ENCODE measurements at regions not wholly inside any gene's neighbourhood (a gene's known extent, or its start where the extent isn't known, plus 50 kb on each side); places are given as distances from the start of the nearest gene placed in this dataset.

DNA sequence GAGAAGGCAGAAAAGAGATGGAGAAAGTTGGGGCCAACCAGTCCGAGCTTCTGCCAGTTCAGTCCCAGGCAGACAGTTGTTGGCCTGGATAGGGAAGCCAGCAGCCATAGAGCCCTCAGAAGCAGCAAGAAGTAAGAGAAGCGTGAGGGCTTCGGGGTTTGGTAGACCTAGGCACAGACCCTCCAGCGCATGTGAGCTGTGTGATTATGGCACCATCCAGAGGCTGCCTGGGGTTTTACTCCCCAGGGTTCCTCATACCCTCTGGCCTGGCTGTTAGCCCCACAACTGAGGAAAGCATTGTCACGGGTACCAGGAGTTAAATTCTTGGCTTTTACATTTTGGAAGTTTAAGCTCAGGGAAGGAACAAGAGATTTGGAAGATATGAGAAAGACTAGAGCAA, 93.7 kb upstream of the RAB6C start:
- no peaks in the 10 kb centered on the region for H3K27me3 ChIP-seq (ENCODE audit: insufficient read depth, low read length)
- H3K4me1 ChIP-seq (ENCODE audit: insufficient read depth, low read length) = no peaks in the 10 kb centered on the region
- no peak overlapping the region for H3K4me3 ChIP-seq (ENCODE audit: low read length)
- H3K9me3 ChIP-seq (ENCODE audit: low read depth, low read length) = no peaks in the 10 kb centered on the region

DNA sequence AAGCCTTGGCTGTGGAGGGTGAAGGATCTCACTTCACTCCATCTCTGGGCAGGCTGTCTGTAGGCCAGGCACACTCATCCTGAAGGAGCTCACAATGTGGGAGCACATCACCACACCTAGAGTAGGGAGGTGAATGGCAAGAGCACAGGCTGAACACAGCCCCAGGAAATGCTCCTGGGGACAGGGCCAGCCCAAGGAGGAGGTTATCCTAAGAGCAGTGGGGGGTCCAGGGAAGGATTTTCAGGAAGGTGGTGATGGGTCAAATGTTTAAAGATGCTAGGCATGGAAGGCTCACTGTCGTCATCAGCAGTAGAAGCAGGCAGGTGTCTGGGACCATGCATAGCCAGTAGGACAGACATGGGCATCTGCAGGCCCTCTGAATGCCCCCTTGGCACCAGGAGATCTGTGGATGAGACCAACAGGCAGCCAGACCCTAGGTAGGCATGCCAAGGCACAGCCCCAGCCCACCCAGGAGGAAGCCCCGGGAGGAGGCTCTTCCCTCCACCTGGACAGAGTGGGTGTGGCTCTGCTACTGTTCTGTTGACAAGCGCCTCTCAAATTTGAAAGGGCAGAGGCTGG, 91.7 kb upstream of the RAB6C start:
- Histone ChIP-seq H3K9me3 (ENCODE audit: low read depth, low read length) (no peaks in the 10 kb centered on the region), H3K4me1 (ENCODE audit: insufficient read depth, low read length) (no peaks in the 10 kb centered on the region), H3K4me3 (ENCODE audit: low read length) (no peak overlapping the region), H3K27me3 (ENCODE audit: insufficient read depth, low read length) (no peaks in the 10 kb centered on the region)

DNA sequence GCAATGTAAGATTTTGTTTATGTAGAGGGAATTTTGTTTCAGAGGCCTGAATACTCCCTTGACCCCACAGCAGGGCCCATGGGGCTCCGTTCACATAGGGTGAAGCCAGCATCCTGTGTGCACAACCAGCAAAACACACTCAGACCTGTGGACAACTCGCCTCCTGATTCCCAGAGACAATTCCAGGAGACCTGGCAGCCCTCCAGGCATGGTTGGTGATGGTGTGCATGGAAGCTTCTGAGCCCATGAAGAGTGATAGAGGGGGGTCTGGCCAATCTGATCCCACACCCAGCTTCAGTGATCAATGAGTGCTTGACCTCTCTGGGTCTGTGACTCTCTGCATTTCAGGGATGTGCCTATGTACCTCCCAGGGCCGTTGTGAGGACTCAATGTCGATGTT, 91.0 kb upstream of the RAB6C start:
- Histone ChIP-seq H3K4me1 (ENCODE audit: insufficient read depth, low read length) (no peaks in the 10 kb centered on the region), H3K9me3 (ENCODE audit: low read depth, low read length) (no peaks in the 10 kb centered on the region), H3K4me3 (ENCODE audit: low read length) (no peak overlapping the region), H3K27me3 (ENCODE audit: insufficient read depth, low read length) (no peaks in the 10 kb centered on the region)

DNA sequence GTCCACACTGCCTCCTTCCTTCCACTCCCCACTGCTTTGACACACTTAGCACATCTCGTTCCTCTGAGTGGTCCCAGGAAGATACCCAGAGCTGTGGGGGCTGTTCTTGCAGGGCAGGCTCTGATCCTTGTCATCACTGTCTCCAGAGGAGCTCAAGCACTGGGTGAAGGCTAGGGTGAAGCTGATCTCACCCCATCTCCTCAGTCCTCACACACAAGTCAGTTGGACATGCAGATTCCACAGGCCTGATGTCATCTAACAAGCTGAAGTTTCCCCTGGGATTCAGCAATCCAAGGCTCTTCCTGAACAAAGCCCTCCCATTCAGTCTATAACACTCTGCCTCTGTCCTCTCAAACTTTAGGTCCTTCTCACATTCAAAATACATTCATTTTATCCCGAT, 90.6 kb upstream of the RAB6C start:
- Histone ChIP-seq H3K9me3 (ENCODE audit: low read depth, low read length) (no peaks in the 10 kb centered on the region), H3K4me1 (ENCODE audit: insufficient read depth, low read length) (no peaks in the 10 kb centered on the region), H3K27me3 (ENCODE audit: insufficient read depth, low read length) (no peaks in the 10 kb centered on the region)

DNA sequence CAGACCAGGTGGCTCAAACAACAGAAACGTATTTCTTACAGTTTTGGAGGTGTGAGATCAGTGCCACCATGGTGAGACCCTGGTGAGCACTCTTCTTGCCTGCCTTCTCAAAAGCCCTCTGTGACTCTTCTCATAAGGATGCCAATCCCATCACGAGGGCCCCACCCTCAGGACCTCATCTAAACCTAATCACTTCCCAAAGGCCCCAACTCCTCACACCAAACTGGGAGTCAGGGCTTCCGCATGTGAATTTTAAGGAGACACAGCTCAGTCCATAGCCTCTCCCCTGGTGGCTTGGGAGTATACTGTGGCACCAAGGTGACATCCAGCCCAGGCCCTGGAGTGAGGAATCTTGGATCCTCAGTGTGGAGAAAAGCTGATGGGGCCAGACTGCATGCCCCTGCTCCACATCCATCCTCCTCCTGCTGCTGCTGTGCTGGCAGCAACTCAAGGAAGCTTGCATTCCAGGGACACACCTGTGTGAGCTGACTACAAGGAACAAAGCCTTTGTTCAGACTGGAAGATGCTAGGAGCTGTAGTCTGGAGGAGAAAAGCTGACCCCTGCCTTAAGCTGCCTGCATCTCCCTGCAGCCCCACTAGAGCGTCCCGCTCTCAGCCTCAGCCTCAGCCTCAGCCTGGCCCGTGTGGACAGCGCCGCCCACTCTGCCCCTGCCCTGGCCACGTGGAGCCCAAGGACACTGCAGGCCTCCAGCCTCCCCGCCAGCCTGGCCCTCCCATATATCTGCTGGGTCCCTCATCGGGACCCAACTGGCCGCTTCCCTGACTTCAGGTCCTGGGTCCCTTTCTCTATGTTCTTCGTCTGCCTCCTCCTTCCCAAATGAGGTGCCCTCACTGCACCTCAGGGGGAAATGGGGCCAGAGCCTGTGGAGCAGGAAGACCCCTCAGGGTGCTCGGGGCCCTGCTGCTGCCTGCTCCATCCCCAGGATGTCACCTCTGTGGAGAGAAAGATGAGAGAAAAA, 87.8 kb upstream of the RAB6C start:
- Histone ChIP-seq H3K4me1 (ENCODE audit: insufficient read depth, low read length) (no peaks in the 10 kb centered on the region), H3K27me3 (ENCODE audit: insufficient read depth, low read length) (no peaks in the 10 kb centered on the region), H3K9me3 (ENCODE audit: low read depth, low read length) (no peaks in the 10 kb centered on the region), H3K4me3 (ENCODE audit: low read length) (no peak overlapping the region)

More for the DNA sequence above, 90.6 kb upstream of the RAB6C start:
- H3K4me3 ChIP-seq (ENCODE audit: low read length) = no peak overlapping the region

DNA sequence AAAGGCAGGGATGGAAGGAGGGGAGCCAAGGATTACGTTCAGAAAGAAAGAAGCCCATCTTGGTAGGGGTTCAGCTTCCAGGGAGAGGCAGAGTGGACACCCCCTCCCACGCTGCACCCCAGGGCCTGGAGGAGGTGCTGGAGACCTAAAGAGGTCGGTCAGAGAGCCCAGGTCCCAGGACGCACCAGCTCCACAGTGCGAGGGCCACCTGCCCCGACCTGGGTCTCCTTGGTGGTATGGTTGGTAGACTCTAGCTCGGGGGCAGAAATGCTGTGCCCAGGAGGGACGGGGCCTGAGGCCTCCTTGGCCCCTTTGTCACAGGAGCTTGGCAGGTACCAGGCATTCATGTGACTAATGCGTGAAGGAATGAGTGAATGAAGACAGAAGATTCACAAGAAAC, 87.1 kb upstream of the RAB6C start:
- H3K27me3 ChIP-seq (ENCODE audit: insufficient read depth, low read length) = no peaks in the 10 kb centered on the region
- H3K9me3 ChIP-seq (ENCODE audit: low read depth, low read length) = no peaks in the 10 kb centered on the region
- H3K4me3 ChIP-seq (ENCODE audit: low read length) = no peak overlapping the region
- no peaks in the 10 kb centered on the region for H3K4me1 ChIP-seq (ENCODE audit: insufficient read depth, low read length)

DNA sequence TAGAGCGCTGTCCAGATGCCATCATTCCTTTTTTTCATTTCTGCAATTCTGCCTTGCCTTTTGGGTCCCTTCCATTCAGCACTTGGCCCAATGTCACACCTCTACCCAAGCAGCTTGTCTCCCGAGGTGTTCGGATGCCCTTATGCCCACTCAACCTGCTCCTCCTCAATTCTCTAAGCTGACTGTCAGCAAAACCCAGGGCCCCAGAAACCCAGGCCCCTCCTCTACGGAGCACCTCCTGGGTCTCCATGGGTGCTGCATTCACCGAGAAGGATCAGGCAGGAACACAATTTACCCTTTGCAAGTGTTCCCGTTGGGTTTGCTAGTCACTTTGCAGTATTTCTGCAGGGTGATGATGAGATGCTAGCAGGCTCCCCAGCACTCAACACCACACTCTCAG, 86.7 kb upstream of the RAB6C start:
- H3K27me3 ChIP-seq (ENCODE audit: insufficient read depth, low read length) = no peaks in the 10 kb centered on the region
- no peaks in the 10 kb centered on the region for H3K4me1 ChIP-seq (ENCODE audit: insufficient read depth, low read length)
- no peak overlapping the region for H3K4me3 ChIP-seq (ENCODE audit: low read length)
- H3K9me3 ChIP-seq (ENCODE audit: low read depth, low read length) = no peaks in the 10 kb centered on the region

DNA sequence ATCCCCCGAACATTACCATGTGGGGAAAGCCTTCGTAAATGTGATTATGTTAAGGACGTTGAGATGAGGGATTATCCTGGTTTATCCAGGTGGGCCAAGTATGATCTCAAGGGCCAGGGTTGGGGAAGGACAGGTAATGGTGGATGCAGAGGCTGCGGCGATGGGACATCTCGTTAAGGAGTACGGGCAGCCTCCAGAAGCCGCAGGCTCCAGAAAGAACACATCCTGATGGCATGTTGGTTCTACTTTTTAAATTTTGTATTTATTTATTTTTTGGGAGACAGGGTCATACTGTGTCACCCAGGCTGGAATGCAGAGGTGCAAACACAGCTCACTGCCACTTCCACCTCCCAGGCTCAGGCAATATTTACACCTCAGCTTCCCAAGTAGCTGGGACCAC, 86.2 kb upstream of the RAB6C start:
- H3K4me3 ChIP-seq (ENCODE audit: low read length) = no peak overlapping the region
- H3K9me3 ChIP-seq (ENCODE audit: low read depth, low read length) = no peaks in the 10 kb centered on the region
- H3K27me3 ChIP-seq (ENCODE audit: insufficient read depth, low read length) = no peaks in the 10 kb centered on the region
- H3K4me1 ChIP-seq (ENCODE audit: insufficient read depth, low read length) = no peaks in the 10 kb centered on the region

DNA sequence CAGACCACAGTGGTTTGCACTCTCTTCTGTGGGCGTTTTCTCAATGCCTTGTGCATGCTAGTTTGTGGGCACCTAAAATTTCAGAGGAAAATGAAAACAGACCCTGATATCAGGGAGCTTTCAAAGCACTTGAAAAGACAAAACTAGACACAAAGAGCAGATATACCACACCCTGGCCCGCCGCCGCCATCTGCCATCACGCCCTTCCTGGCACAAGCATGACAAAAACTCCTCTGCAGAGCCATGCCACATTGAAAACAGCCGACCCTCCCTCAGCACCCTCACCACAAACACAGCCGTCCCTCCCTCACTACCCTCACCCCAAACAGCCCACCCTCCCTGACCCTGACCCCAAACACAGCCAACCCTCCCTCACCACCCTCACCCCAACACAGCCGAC, 84.8 kb upstream of the RAB6C start:
- Histone ChIP-seq H3K4me3 (ENCODE audit: low read length) (no peak overlapping the region), H3K4me1 (ENCODE audit: insufficient read depth, low read length) (no peaks in the 10 kb centered on the region), H3K27me3 (ENCODE audit: insufficient read depth, low read length) (no peaks in the 10 kb centered on the region), H3K9me3 (ENCODE audit: low read depth, low read length) (no peaks in the 10 kb centered on the region)

DNA sequence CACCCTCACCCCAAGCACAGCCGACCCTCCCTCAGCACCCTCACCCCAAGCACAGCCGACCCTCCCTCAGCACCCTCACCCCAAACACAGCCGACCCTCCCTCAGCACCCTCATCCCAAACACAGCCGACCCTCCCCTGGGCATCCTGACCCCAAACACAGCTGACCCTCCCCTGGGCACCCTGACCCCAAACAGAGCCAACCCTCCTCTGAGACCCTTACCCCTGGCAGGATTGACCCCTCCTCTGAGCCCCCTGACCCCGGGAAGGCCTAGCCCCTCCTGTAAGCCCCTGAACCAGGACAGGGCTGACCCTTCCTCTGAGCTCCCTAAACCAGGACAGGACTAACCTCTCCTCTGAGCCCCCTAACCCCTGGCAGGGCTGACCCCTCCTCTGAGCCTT, 84.4 kb upstream of the RAB6C start:
- Histone ChIP-seq H3K4me3 (ENCODE audit: low read length) (no peak overlapping the region), H3K4me1 (ENCODE audit: insufficient read depth, low read length) (no peaks in the 10 kb centered on the region), H3K9me3 (ENCODE audit: low read depth, low read length) (no peaks in the 10 kb centered on the region), H3K27me3 (ENCODE audit: insufficient read depth, low read length) (no peaks in the 10 kb centered on the region)

DNA sequence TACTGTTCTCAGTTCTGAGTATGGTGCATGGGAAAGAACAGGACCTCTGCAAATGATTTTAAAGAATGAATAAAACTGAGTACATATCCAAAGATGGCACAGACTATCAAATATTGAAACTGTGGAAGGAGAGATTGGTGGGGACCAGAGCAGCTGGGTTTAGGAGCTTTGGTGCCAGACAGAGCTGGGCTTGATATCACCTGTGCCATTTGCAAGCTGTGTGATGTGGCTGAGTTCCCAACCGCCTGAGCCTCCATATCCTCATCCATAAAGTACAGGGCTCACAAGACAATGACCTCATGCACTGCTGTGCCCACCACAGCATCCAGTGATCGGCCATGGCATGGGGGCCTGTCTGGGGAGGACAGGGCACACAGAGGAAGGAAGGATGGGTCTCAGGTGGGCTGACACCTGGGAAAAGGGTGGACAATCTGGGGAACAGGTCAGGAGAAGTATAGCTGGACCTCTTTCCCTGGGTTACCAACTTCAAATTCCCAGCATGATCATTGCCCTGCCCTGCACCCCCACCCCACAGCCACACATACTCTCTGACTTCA, 83.9 kb upstream of the RAB6C start:
- Histone ChIP-seq H3K27me3 (ENCODE audit: insufficient read depth, low read length) (no peaks in the 10 kb centered on the region), H3K9me3 (ENCODE audit: low read depth, low read length) (no peaks in the 10 kb centered on the region), H3K4me3 (ENCODE audit: low read length) (no peak overlapping the region), H3K4me1 (ENCODE audit: insufficient read depth, low read length) (no peaks in the 10 kb centered on the region)

DNA sequence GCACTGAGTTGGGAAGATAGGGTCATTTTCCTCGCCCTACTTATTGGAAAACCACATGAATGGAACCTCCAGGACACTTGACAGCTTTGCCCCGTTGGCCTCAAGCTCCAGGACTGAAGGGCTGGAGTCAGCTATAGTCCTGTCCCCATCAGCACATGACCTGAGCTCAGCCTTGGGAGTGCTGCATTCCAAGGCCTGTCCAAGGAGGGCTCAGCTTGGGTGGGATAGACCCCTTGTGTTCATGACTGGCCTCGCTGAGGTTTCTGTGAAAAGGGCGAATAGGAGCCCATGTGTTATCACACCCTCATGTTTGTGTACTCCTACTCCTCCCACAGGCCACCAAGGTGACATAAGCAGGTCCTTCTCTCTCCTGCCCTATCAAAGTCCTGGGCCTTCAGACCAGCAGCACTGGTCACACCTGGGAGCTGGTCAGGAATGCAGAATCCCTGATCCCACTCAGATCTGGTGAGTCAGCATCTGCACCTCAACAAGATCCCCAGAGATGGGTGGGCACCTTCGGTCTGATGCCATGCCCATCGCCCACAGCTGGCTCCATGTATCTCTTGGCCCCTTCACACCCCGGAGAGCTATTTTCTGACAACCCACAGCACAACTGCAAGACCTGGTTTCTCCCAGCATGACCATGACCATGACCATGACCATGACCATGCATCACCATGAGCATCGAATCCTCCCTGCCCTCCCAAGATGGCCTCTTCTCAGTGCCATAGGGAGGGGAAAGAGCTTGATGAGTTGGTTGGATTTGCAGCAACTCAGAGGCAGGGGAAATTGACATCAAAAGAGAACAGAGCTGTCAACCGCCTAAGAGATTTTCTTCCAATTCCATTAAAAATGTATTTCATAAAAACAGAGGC, 83.0 kb upstream of the RAB6C start:
- no peaks in the 10 kb centered on the region for H3K27me3 ChIP-seq (ENCODE audit: insufficient read depth, low read length)
- no peaks in the 10 kb centered on the region for H3K4me1 ChIP-seq (ENCODE audit: insufficient read depth, low read length)
- no peak overlapping the region for H3K4me3 ChIP-seq (ENCODE audit: low read length)
- H3K9me3 ChIP-seq (ENCODE audit: low read depth, low read length) = no peaks in the 10 kb centered on the region

DNA sequence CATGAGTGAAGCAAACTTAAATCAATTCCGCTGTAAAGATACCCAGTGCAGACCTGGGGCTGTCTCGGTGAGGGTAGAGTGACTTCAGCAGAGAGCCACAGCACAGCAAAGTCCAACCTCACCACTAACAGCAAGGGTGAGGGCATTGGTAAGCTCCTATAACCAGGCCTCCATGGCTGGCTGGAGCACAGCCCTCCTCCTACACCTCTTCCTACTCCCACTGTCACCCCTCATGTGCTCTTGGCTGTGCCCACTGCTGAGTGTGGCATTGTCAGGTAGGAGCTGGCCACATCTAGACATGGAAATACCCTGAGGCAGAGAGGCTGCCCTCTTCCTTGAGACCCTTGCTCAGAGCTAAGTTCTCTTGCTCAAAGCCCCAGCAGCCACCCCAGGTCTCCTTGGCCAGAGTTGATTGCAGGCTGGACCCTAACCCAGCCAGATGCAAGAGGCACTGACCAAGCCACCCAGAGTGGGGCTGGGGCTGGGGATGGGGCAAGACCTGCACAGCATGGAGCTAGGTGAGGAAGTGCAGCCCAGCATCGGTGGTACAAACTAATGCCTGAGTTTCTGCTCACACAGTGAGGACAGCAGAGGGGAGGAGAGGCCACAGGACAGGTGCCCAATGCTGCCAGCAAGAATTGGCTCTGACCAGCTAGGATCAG, 77.6 kb upstream of the RAB6C start:
- no peak overlapping the region for H3K4me3 ChIP-seq (ENCODE audit: low read length)
- H3K4me1 ChIP-seq (ENCODE audit: insufficient read depth, low read length) = no peaks in the 10 kb centered on the region
- H3K27me3 ChIP-seq (ENCODE audit: insufficient read depth, low read length) = no peaks in the 10 kb centered on the region
- H3K9me3 ChIP-seq (ENCODE audit: low read depth, low read length) = no peaks in the 10 kb centered on the region

DNA sequence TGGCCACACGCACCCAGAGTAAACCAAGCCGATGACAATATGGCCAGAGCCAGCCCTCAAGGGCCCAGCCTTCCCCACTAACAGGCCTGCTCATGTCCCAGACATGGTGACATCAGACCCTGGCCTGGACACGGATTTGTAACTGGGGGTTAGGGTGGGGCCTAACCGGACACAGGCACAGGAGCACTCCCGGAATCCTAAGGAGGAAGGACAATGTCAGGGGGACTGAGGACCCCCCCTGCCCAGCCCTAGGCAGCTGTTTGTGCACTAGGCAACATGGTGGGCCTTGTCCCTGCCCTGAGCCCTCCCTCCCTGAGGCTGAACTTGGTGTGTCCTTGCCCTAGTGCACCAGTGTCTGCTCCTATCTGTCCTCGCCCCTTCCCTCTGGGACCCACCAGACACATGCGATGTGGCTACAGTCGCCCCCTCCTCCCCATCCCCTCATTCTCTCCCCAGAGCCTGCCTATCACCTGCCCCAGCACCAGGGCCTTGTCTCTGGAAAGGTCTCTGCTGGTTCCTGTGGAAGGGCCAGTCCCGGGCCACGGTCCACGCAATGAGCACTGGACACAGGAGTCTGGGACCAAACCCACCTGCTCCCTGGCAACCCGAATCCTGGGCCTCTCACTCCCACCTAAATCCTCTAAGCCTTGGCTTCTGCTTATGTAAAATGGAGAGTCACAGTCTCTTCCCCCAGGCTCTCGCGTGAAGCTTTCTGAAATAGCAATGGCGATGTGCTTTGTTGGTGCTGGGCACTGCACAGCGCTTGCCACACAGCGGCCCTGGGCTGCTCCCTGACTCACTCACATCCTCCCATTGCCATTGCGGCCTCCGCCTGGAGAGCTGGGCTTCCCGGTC, 76.5 kb upstream of the RAB6C start:
- no peak overlapping the region for H3K4me3 ChIP-seq (ENCODE audit: low read length)
- H3K9me3 ChIP-seq (ENCODE audit: low read depth, low read length) = no peaks in the 10 kb centered on the region
- H3K4me1 ChIP-seq (ENCODE audit: insufficient read depth, low read length) = no peaks in the 10 kb centered on the region
- H3K27me3 ChIP-seq (ENCODE audit: insufficient read depth, low read length) = no peaks in the 10 kb centered on the region

All from mononuclear cell (primary cell).